ENCODE measurements at regions not wholly inside any gene's neighbourhood (a gene's known extent, or its start where the extent isn't known, plus 50 kb on each side); places are given as distances from the start of the nearest gene placed in this dataset.

- H3K4me3 ChIP-seq (ENCODE audit: low read length): no peak overlapping the region
- H3K27me3 ChIP-seq (ENCODE audit: control insufficient read depth, insufficient read depth, low read length): no peaks in the 10 kb centered on the region
- peaks cover 8% of the 10 kb centered on the region for H3K9me3 ChIP-seq (replicated peaks; ENCODE audit: low read length)
- H3K36me3 ChIP-seq (ENCODE audit: insufficient read depth, low read length): no peaks in the 10 kb centered on the region
- no peak overlapping the region for H3K9ac ChIP-seq (ENCODE audit: low read depth, low read length)
- no peaks in the 10 kb centered on the region for H3K4me1 ChIP-seq (ENCODE audit: control insufficient read depth, insufficient read depth, low read length)
- H3K4me2 ChIP-seq (ENCODE audit: low read length): no peak overlapping the region
Observed at GRCh38 chr4:178296669-178297068, 854.4 kb upstream of the AGA start.

- Histone ChIP-seq H3K4me1 (ENCODE audit: control insufficient read depth, insufficient read depth, low read length) (no peaks in the 10 kb centered on the region), H3K9ac (ENCODE audit: low read depth, low read length) (no peak overlapping the region), H3K4me3 (ENCODE audit: low read length) (no peak overlapping the region), H3K4me2 (ENCODE audit: low read length) (no peak overlapping the region), H3K9me3 (replicated peaks; ENCODE audit: low read length) (no peaks in the 10 kb centered on the region), H3K36me3 (ENCODE audit: insufficient read depth, low read length) (no peaks in the 10 kb centered on the region), H3K27me3 (ENCODE audit: control insufficient read depth, insufficient read depth, low read length) (no peaks in the 10 kb centered on the region)
Observed at GRCh38 chr4:178306565-178306964, 864.3 kb upstream of the AGA start.

- Histone ChIP-seq H3K9me3 (replicated peaks; ENCODE audit: low read length) (peaks cover 2% of the 10 kb centered on the region), H3K9ac (ENCODE audit: low read depth, low read length) (no peak overlapping the region), H3K4me3 (ENCODE audit: low read length) (no peak overlapping the region), H3K36me3 (ENCODE audit: insufficient read depth, low read length) (no peaks in the 10 kb centered on the region), H3K4me2 (ENCODE audit: low read length) (no peak overlapping the region), H3K4me1 (ENCODE audit: control insufficient read depth, insufficient read depth, low read length) (no peaks in the 10 kb centered on the region), H3K27me3 (ENCODE audit: control insufficient read depth, insufficient read depth, low read length) (no peaks in the 10 kb centered on the region)
Observed at GRCh38 chr4:178309890-178310289, 867.7 kb upstream of the AGA start.

GRCh38 chr4:178311997-178312396 is 869.8 kb upstream of the AGA start:
- H3K4me2 ChIP-seq (ENCODE audit: low read length): no peak overlapping the region
- H3K9ac ChIP-seq (ENCODE audit: low read depth, low read length): no peak overlapping the region
- H3K9me3 ChIP-seq (replicated peaks; ENCODE audit: low read length): peaks cover 2% of the 10 kb centered on the region
- no peaks in the 10 kb centered on the region for H3K4me1 ChIP-seq (ENCODE audit: control insufficient read depth, insufficient read depth, low read length)
- no peaks in the 10 kb centered on the region for H3K27me3 ChIP-seq (ENCODE audit: control insufficient read depth, insufficient read depth, low read length)
- no peak overlapping the region for H3K4me3 ChIP-seq (ENCODE audit: low read length)
- H3K36me3 ChIP-seq (ENCODE audit: insufficient read depth, low read length): no peaks in the 10 kb centered on the region

- H3K4me3 ChIP-seq (ENCODE audit: low read length): no peak overlapping the region
- no peak overlapping the region for H3K4me2 ChIP-seq (ENCODE audit: low read length)
- H3K36me3 ChIP-seq (ENCODE audit: insufficient read depth, low read length): no peaks in the 10 kb centered on the region
- H3K9me3 ChIP-seq (replicated peaks; ENCODE audit: low read length): peaks cover 2% of the 10 kb centered on the region
- H3K27me3 ChIP-seq (ENCODE audit: control insufficient read depth, insufficient read depth, low read length): no peaks in the 10 kb centered on the region
- H3K4me1 ChIP-seq (ENCODE audit: control insufficient read depth, insufficient read depth, low read length): no peaks in the 10 kb centered on the region
- no peak overlapping the region for H3K9ac ChIP-seq (ENCODE audit: low read depth, low read length)
Observed at GRCh38 chr4:178314287-178314686, 872.0 kb upstream of the AGA start.

GRCh38 chr4:178316211-178316610 is 874.0 kb upstream of the AGA start:
- H3K36me3 ChIP-seq (ENCODE audit: insufficient read depth, low read length): no peaks in the 10 kb centered on the region
- peaks cover 2% of the 10 kb centered on the region for H3K9me3 ChIP-seq (replicated peaks; ENCODE audit: low read length)
- no peak overlapping the region for H3K9ac ChIP-seq (ENCODE audit: low read depth, low read length)
- no peak overlapping the region for H3K4me2 ChIP-seq (ENCODE audit: low read length)
- H3K27me3 ChIP-seq (ENCODE audit: control insufficient read depth, insufficient read depth, low read length): no peaks in the 10 kb centered on the region
- no peaks in the 10 kb centered on the region for H3K4me1 ChIP-seq (ENCODE audit: control insufficient read depth, insufficient read depth, low read length)
- no peak overlapping the region for H3K4me3 ChIP-seq (ENCODE audit: low read length)

GRCh38 chr4:178320003-178320402 is 877.8 kb upstream of the AGA start:
- no peak overlapping the region for H3K4me2 ChIP-seq (ENCODE audit: low read length)
- H3K9me3 ChIP-seq (replicated peaks; ENCODE audit: low read length): peaks cover 4% of the 10 kb centered on the region
- H3K36me3 ChIP-seq (ENCODE audit: insufficient read depth, low read length): no peaks in the 10 kb centered on the region
- no peak overlapping the region for H3K9ac ChIP-seq (ENCODE audit: low read depth, low read length)
- no peaks in the 10 kb centered on the region for H3K27me3 ChIP-seq (ENCODE audit: control insufficient read depth, insufficient read depth, low read length)
- no peak overlapping the region for H3K4me3 ChIP-seq (ENCODE audit: low read length)
- H3K4me1 ChIP-seq (ENCODE audit: control insufficient read depth, insufficient read depth, low read length): no peaks in the 10 kb centered on the region

GRCh38 chr4:178322524-178323183 is 880.4 kb upstream of the AGA start:
- H3K4me2 ChIP-seq (ENCODE audit: low read length): no peak overlapping the region
- H3K9ac ChIP-seq (ENCODE audit: low read depth, low read length): no peak overlapping the region
- no peak overlapping the region for H3K4me3 ChIP-seq (ENCODE audit: low read length)
- no peaks in the 10 kb centered on the region for H3K27me3 ChIP-seq (ENCODE audit: control insufficient read depth, insufficient read depth, low read length)
- no peaks in the 10 kb centered on the region for H3K36me3 ChIP-seq (ENCODE audit: insufficient read depth, low read length)
- peaks cover 4% of the 10 kb centered on the region for H3K9me3 ChIP-seq (replicated peaks; ENCODE audit: low read length)
- H3K4me1 ChIP-seq (ENCODE audit: control insufficient read depth, insufficient read depth, low read length): no peaks in the 10 kb centered on the region

GRCh38 chr4:178329226-178329872 is 887.1 kb upstream of the AGA start:
- H3K9ac ChIP-seq (ENCODE audit: low read depth, low read length): no peak overlapping the region
- H3K4me1 ChIP-seq (ENCODE audit: control insufficient read depth, insufficient read depth, low read length): no peaks in the 10 kb centered on the region
- no peaks in the 10 kb centered on the region for H3K36me3 ChIP-seq (ENCODE audit: insufficient read depth, low read length)
- no peak overlapping the region for H3K4me2 ChIP-seq (ENCODE audit: low read length)
- H3K9me3 ChIP-seq (replicated peaks; ENCODE audit: low read length): peaks cover 5% of the 10 kb centered on the region
- H3K4me3 ChIP-seq (ENCODE audit: low read length): no peak overlapping the region
- H3K27me3 ChIP-seq (ENCODE audit: control insufficient read depth, insufficient read depth, low read length): no peaks in the 10 kb centered on the region

- H3K9me3 ChIP-seq (replicated peaks; ENCODE audit: low read length): peaks cover 7% of the 10 kb centered on the region
- no peaks in the 10 kb centered on the region for H3K27me3 ChIP-seq (ENCODE audit: control insufficient read depth, insufficient read depth, low read length)
- H3K36me3 ChIP-seq (ENCODE audit: insufficient read depth, low read length): no peaks in the 10 kb centered on the region
- no peak overlapping the region for H3K9ac ChIP-seq (ENCODE audit: low read depth, low read length)
- no peak overlapping the region for H3K4me2 ChIP-seq (ENCODE audit: low read length)
- H3K4me1 ChIP-seq (ENCODE audit: control insufficient read depth, insufficient read depth, low read length): no peaks in the 10 kb centered on the region
- no peak overlapping the region for H3K4me3 ChIP-seq (ENCODE audit: low read length)
Observed at GRCh38 chr4:178333355-178333754, 891.1 kb upstream of the AGA start.

GRCh38 chr4:178339769-178340168 is 897.5 kb upstream of the AGA start:
- Histone ChIP-seq H3K4me1 (ENCODE audit: control insufficient read depth, insufficient read depth, low read length) (no peaks in the 10 kb centered on the region), H3K27me3 (ENCODE audit: control insufficient read depth, insufficient read depth, low read length) (no peaks in the 10 kb centered on the region), H3K9me3 (replicated peaks; ENCODE audit: low read length) (peaks cover 3% of the 10 kb centered on the region), H3K4me2 (ENCODE audit: low read length) (no peak overlapping the region), H3K9ac (ENCODE audit: low read depth, low read length) (no peak overlapping the region), H3K36me3 (ENCODE audit: insufficient read depth, low read length) (no peaks in the 10 kb centered on the region), H3K4me3 (ENCODE audit: low read length) (no peak overlapping the region)

- Histone ChIP-seq H3K36me3 (ENCODE audit: insufficient read depth, low read length) (no peaks in the 10 kb centered on the region), H3K9ac (ENCODE audit: low read depth, low read length) (no peak overlapping the region)
Observed at GRCh38 chr4:178340468-178340867, 898.2 kb upstream of the AGA start.

More at GRCh38 chr4:178340468-178340867, 898.2 kb upstream of the AGA start:
- H3K9me3 ChIP-seq (replicated peaks; ENCODE audit: low read length): peaks cover 3% of the 10 kb centered on the region
- H3K4me1 ChIP-seq (ENCODE audit: control insufficient read depth, insufficient read depth, low read length): no peaks in the 10 kb centered on the region
- no peak overlapping the region for H3K4me3 ChIP-seq (ENCODE audit: low read length)
- no peaks in the 10 kb centered on the region for H3K27me3 ChIP-seq (ENCODE audit: control insufficient read depth, insufficient read depth, low read length)
- H3K4me2 ChIP-seq (ENCODE audit: low read length): no peak overlapping the region
